MM.1S (cell line): ENCODE measurements at regions not wholly inside any gene's neighbourhood (a gene's known extent, or its start where the extent isn't known, plus 50 kb on each side); places are given as distances from the start of the nearest gene placed in this dataset.

ENCODE experiments used
- DNase-seq: peaks from one replicate; pipeline ENCODE4 v3.0.0-alpha.2; 2015
- H2AFZ ChIP-seq: fragments of 300-600 bp; sonication (generic); 2 replicates; pipeline ENCODE4 v1.6.0; 2016; ENCODE audit warnings: antibody characterized with exemption, low read length
- H3F3A ChIP-seq: fragments of 300-600 bp; sonication (generic); 2 replicates; pipeline ENCODE4 v1.6.1; 2016; ENCODE audit warnings: mild to moderate bottlenecking, antibody characterized with exemption, low read length, moderate library complexity, mixed read lengths; ENCODE audit not compliant: insufficient read depth
- H3K27ac ChIP-seq: fragments of 300-600 bp; sonication (generic); 2 replicates; pipeline ENCODE4 v1.5.1; 2016; ENCODE audit warnings: mild to moderate bottlenecking, low read length
- H3K27me3 ChIP-seq: fragments of 300-600 bp; sonication (generic); replicated peaks from 2 replicates; pipeline ENCODE4 v1.6.0; 2016; ENCODE audit warnings: low read length; ENCODE audit not compliant: insufficient read depth
- H3K36me3 ChIP-seq: fragments of 300-600 bp; sonication (generic); replicated peaks from 2 replicates; pipeline ENCODE4 v1.6.1; 2016; ENCODE audit warnings: mild to moderate bottlenecking, low read length, mixed read lengths; ENCODE audit not compliant: insufficient read depth
- H3K4me1 ChIP-seq: fragments of 300-600 bp; sonication (generic); 2 replicates; pipeline ENCODE4 v1.6.1; 2016; ENCODE audit warnings: low read length, mixed read lengths
- H3K4me2 ChIP-seq: fragments of 300-600 bp; sonication (generic); 2 replicates; pipeline ENCODE4 v1.6.0; 2016; ENCODE audit warnings: low read depth, low read length
- H3K4me3 ChIP-seq: fragments of 300-600 bp; sonication (generic); 2 replicates; pipeline ENCODE4 v1.5.1; 2016; ENCODE audit warnings: low read length, mixed read lengths
- H3K79me2 ChIP-seq: fragments of 300-600 bp; sonication (generic); 2 replicates; pipeline ENCODE4 v1.6.1; 2016; ENCODE audit warnings: mixed run types, low read length, mixed read lengths
- H3K9ac ChIP-seq: fragments of 300-600 bp; sonication (generic); 2 replicates; pipeline ENCODE4 v1.6.1; 2016; ENCODE audit warnings: low read length, mixed read lengths
- H3K9me2 ChIP-seq: fragments of 300-600 bp; sonication (generic); replicated peaks from 2 replicates; pipeline ENCODE4 v1.6.1; 2016; ENCODE audit warnings: mild to moderate bottlenecking, low read length, mixed read lengths; ENCODE audit not compliant: insufficient read depth
- H3K9me3 ChIP-seq: fragments of 300-600 bp; sonication (generic); replicated peaks from 2 replicates; pipeline ENCODE4 v1.6.1; 2016; ENCODE audit warnings: mild to moderate bottlenecking, low read length, mixed read lengths; ENCODE audit not compliant: insufficient read depth
- H4K20me1 ChIP-seq: fragments of 300-600 bp; sonication (generic); 2 replicates; pipeline ENCODE4 v1.6.1; 2016; ENCODE audit warnings: mild to moderate bottlenecking, low read length, moderate library complexity, mixed read lengths; ENCODE audit not compliant: insufficient read depth
- CTCF ChIP-seq: fragments of 300-600 bp; sonication (generic); IDR thresholded peaks from 2 replicates; pipeline ENCODE4 v1.5.1; 2016; ENCODE audit warnings: antibody characterized with exemption, low read length, mixed read lengths
- EZH2 ChIP-seq: fragments of 300-600 bp; sonication (generic); optimal IDR thresholded peaks from 2 replicates; pipeline ENCODE3; 2017; ENCODE audit warnings: low read depth, mild to moderate bottlenecking, antibody characterized with exemption, low read length, mixed read lengths
- EZH2phosphoT487 ChIP-seq: fragments of 300-600 bp; sonication (generic); IDR thresholded peaks from 2 replicates; pipeline ENCODE4 v1.6.1; 2018; ENCODE audit warnings: antibody characterized with exemption, low read length

- TF ChIP-seq EZH2phosphoT487 (no peak), CTCF (no peak), EZH2 (no peak)
- H3K79me2 ChIP-seq = no peaks in the 10 kb centered on the region
- H4K20me1 ChIP-seq = no peaks in the 10 kb centered on the region
- no peaks in the 10 kb centered on the region for H3K36me3 ChIP-seq
- no peaks in the 10 kb centered on the region for H3F3A ChIP-seq
- no peak overlapping the region for H3K4me3 ChIP-seq
- no peaks in the 10 kb centered on the region for H3K4me1 ChIP-seq
- H3K27ac ChIP-seq = no peak overlapping the region
- DNase-seq = no peak
- H2AFZ ChIP-seq = no peak overlapping the region
- no peak overlapping the region for H3K4me2 ChIP-seq
- no peaks in the 10 kb centered on the region for H3K9me2 ChIP-seq
- no peaks in the 10 kb centered on the region for H3K9me3 ChIP-seq
- H3K9ac ChIP-seq = no peak overlapping the region
- no peaks in the 10 kb centered on the region for H3K27me3 ChIP-seq
Measured at GRCh38 chr4:112865443-112865842, 184.0 kb upstream of the ANK2 start.

GRCh38 chr4:112876316-112876715 is 173.1 kb upstream of the ANK2 start:
- no peak overlapping the region for H3K4me2 ChIP-seq
- no peak for TF ChIP-seq EZH2phosphoT487
- no peak for TF ChIP-seq CTCF
- no peak for TF ChIP-seq EZH2

GRCh38 chr4:112881842-112882241 is 167.6 kb upstream of the ANK2 start:
- Histone ChIP-seq H3K4me1 (no peaks in the 10 kb centered on the region), H3K9ac (no peak overlapping the region), H3K36me3 (no peaks in the 10 kb centered on the region), H3K27me3 (no peaks in the 10 kb centered on the region), H3K9me2 (no peaks in the 10 kb centered on the region), H3F3A (no peaks in the 10 kb centered on the region), H2AFZ (no peak overlapping the region), H3K27ac (no peak overlapping the region), H4K20me1 (no peaks in the 10 kb centered on the region), H3K4me2 (no peak overlapping the region), H3K9me3 (no peaks in the 10 kb centered on the region), H3K4me3 (no peak overlapping the region), H3K79me2 (no peaks in the 10 kb centered on the region)
- no peak for DNase-seq
- TF ChIP-seq EZH2phosphoT487 (no peak), EZH2 (no peak), CTCF (no peak)

More at GRCh38 chr4:112876316-112876715, 173.1 kb upstream of the ANK2 start:
- no peaks in the 10 kb centered on the region for H3K9me3 ChIP-seq
- H3K4me3 ChIP-seq = no peak overlapping the region
- H2AFZ ChIP-seq = no peak overlapping the region
- no peaks in the 10 kb centered on the region for H3F3A ChIP-seq
- no peaks in the 10 kb centered on the region for H4K20me1 ChIP-seq
- no peaks in the 10 kb centered on the region for H3K27me3 ChIP-seq
- no peak overlapping the region for H3K27ac ChIP-seq
- H3K9ac ChIP-seq = no peak overlapping the region
- DNase-seq = no peak
- H3K4me1 ChIP-seq = no peaks in the 10 kb centered on the region
- H3K36me3 ChIP-seq = no peaks in the 10 kb centered on the region
- H3K79me2 ChIP-seq = no peaks in the 10 kb centered on the region
- H3K9me2 ChIP-seq = no peaks in the 10 kb centered on the region
